HepG2 (cell line): ENCODE measurements at regions not wholly inside any gene's neighbourhood (a gene's known extent, or its start where the extent isn't known, plus 50 kb on each side); places are given as distances from the start of the nearest gene placed in this dataset.

Experiments used
- ATAC-seq: fragments of 200-7000 bp; cut with Tn5 transposase; 3 replicates; pipeline ENCODE4 v1.9.1; 2020; ENCODE audit warnings: mild to moderate bottlenecking, moderate library complexity
- BruUV-seq: library from RNA; stranded (reverse); fragments of 400-500 nt; replicated peaks from 2 replicates; lab custom pipeline; 2021; lab: Mats Ljungman, UMichigan
- CTCF ChIA-PET: fragments of 300-600 bp; formaldehyde crosslinking; extraction: SDS; loops from one replicate; lab custom pipeline; 2021; ENCODE audit warnings: low total read pairs, inconsistent platforms, low intra/inter-chr PET ratio; lab: Yijun Ruan, JAX
- POLR2A ChIA-PET: fragments of 350-600 bp; sonication (Branson Sonifier 250); formaldehyde crosslinking; loops from one replicate; lab custom pipeline; 2020; ENCODE audit warnings: antibody characterized with exemption, inconsistent platforms; lab: Yijun Ruan, JAX
- DNase-seq: peaks from one replicate; pipeline ENCODE4 v3.0.0-alpha.2; 2015; ENCODE audit warnings: low spot score
- FAIRE-seq: peaks from 3 replicates; lab custom pipeline; 2011; peaks lifted over from hg19 to GRCh38; lab: Jason Lieb, UNC
- H2AFZ ChIP-seq: one replicate; pipeline ENCODE4 v1.6.1; 2011; ENCODE audit warnings: low read length, inconsistent platforms
- H3K27ac ChIP-seq: fragments of 300-600 bp; 3 replicates; pipeline ENCODE4 v1.8.0; 2011; ENCODE audit warnings: mixed run types, mild to moderate bottlenecking, mixed read lengths, low read length, inconsistent platforms; ENCODE audit not compliant: insufficient read depth; ENCODE audit errors: extremely low read length
- H3K27me3 ChIP-seq, 2 experiments: fragments of 200-600 bp in 1 of 2; 2 replicates in 1 of 2; 3 replicates in 1 of 2; pipeline versions ENCODE4 v1.6.0 to v1.8.0; 2011; ENCODE audit warnings: low read length in 2 of 2, mild to moderate bottlenecking in 2 of 2, moderate library complexity in 2 of 2, inconsistent platforms in 1 of 2; ENCODE audit not compliant: insufficient read depth in 2 of 2, control insufficient read depth in 1 of 2
- H3K36me3 ChIP-seq, 2 experiments: fragments of 200-600 bp in 1 of 2; replicated peaks in 1 of 2; 2 replicates in 1 of 2; 3 replicates in 1 of 2; pipeline versions ENCODE4 v1.5.1 to v1.8.0; 2011; ENCODE audit warnings: low read length in 2 of 2, inconsistent platforms in 1 of 2; ENCODE audit not compliant: insufficient read depth in 2 of 2, control insufficient read depth in 1 of 2
- H3K4me1 ChIP-seq: 2 replicates; pipeline ENCODE4 v1.5.1; 2012; ENCODE audit warnings: low read length, inconsistent platforms; ENCODE audit not compliant: insufficient read depth
- H3K4me2 ChIP-seq: 2 replicates; pipeline ENCODE4 v1.6.0; 2011; ENCODE audit warnings: low read depth, low read length, inconsistent platforms
- H3K4me3 ChIP-seq, 3 experiments: fragments of 200-600 bp in 1 of 3; sonication (generic), shearing (Covaris generic) in 1 of 3; replicated peaks in 1 of 3; 2 replicates each; pipeline ENCODE4 v1.5.1; 2011 to 2016; ENCODE audit warnings: low read length in 3 of 3, inconsistent platforms in 2 of 3, low read depth in 2 of 3, mild to moderate bottlenecking in 2 of 3, control low read depth in 1 of 3, mixed read lengths in 1 of 3; ENCODE audit not compliant: insufficient read depth in 1 of 3
- H3K79me2 ChIP-seq: one replicate; pipeline ENCODE4 v1.6.1; 2011; ENCODE audit warnings: low read length, inconsistent platforms; ENCODE audit not compliant: insufficient read depth
- H3K9ac ChIP-seq: 2 replicates; pipeline ENCODE4 v1.6.0; 2011; ENCODE audit warnings: mild to moderate bottlenecking, low read depth, low read length, inconsistent platforms; ENCODE audit not compliant: insufficient read depth
- H3K9me3 ChIP-seq: 2 replicates; pipeline ENCODE4 v1.5.1; 2012; ENCODE audit warnings: mild to moderate bottlenecking, low read length
- H4K20me1 ChIP-seq: 2 replicates; pipeline ENCODE4 v1.6.0; 2011; ENCODE audit warnings: inconsistent platforms, mild to moderate bottlenecking, low read length, moderate library complexity; ENCODE audit not compliant: insufficient read depth
- ADNP ChIP-seq: sonication (generic); formaldehyde crosslinking; IDR thresholded peaks from 2 replicates; pipeline ENCODE4 v1.4.0; 2020; ENCODE audit warnings: missing genetic modification reagents
- CBX1 ChIP-seq: IDR thresholded peaks from one replicate; pipeline ENCODE4 v1.6.1; 2016; ENCODE audit warnings: antibody characterized with exemption, low read depth
- SRY ChIP-seq: sonication (generic); formaldehyde crosslinking; IDR thresholded peaks from 2 replicates; pipeline ENCODE4 v1.8.0; 2022; ENCODE audit warnings: mild to moderate bottlenecking, missing genetic modification reagents
- ZFP41 ChIP-seq: sonication (generic); formaldehyde crosslinking; IDR thresholded peaks from 2 replicates; pipeline ENCODE4 v1.4.0; 2020; ENCODE audit warnings: mild to moderate bottlenecking, missing genetic modification reagents, borderline replicate concordance
- in situ Hi-C: cut with HindIII; loops from 2 replicates; pipeline ENCODE4 v1.10.0; 2017; ENCODE audit warnings: low pct_unique_long_range_greater_than_20kb; ENCODE audit not compliant: extremely low pct_ligation_motif_present
- intact Hi-C: fragments of 100-400 bp; cut with micrococcal nuclease; formaldehyde crosslinking; loops from one replicate; pipeline ENCODE4 v1.10.0; 2022; ENCODE audit not compliant: unreplicated experiment
- TF ChIP-seq, protein P1 (sequence below): fragments of 450-650 bp; IDR thresholded peaks from 2 replicates; pipeline ENCODE4 v1.6.1; 2017; ENCODE audit warnings: mild to moderate bottlenecking
- TF ChIP-seq, protein P2 (sequence below): sonication (generic); formaldehyde crosslinking; IDR thresholded peaks from 2 replicates; pipeline ENCODE4 v1.4.0; 2020; ENCODE audit warnings: missing genetic modification reagents, borderline replicate concordance

DNA sequence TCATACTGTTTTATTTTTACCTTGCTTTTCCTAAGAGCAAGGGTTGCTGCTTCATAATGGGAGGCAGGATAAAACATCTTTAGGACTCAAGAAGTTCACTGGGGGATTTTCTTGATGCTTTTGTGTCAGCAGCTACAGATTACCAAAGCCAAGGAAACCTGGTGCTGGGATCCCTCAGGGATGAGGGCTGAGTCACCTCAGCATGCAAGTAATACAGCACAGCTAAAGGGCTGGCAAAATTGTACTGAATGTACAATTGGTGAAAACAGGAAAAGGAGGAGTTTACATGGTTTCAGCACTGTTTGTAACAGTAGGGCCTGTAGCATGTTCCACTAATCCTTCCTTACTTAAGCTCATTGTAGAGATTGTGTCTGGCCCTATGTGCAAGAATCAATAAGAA, 1056.8 kb downstream of the SORCS1 start:
- DNase-seq (no peak), FAIRE-seq (no peak), ATAC-seq (no peak)
- Histone ChIP-seq H3K4me1 (no peaks in the 10 kb centered on the region), H3K9me3 (peaks cover 88% of the 10 kb centered on the region), H3K4me3 (no peak overlapping the region), H3K36me3 (no peaks in the 10 kb centered on the region), H4K20me1 (no peaks in the 10 kb centered on the region), H3K27me3 (no peaks in the 10 kb centered on the region; a peak in 1 of 5 replicates), H3K4me2 (no peak overlapping the region), H3K9ac (no peak overlapping the region), H2AFZ (no peak overlapping the region), H3K79me2 (no peaks in the 10 kb centered on the region), H3K27ac (no peak overlapping the region)
- in situ Hi-C loops (no loop called here), intact Hi-C loops (no loop called here)
- POLR2A ChIA-PET, result no interaction called here
- BruUV-seq, result no TSS peak
- TF ChIP-seq ADNP (no peak), ZFP41 (CRISPR knock-in tag) (no peak), SRY (CRISPR knock-in tag) (no peak), CBX1 (no peak)
- TF ChIP-seq, protein P1, sequence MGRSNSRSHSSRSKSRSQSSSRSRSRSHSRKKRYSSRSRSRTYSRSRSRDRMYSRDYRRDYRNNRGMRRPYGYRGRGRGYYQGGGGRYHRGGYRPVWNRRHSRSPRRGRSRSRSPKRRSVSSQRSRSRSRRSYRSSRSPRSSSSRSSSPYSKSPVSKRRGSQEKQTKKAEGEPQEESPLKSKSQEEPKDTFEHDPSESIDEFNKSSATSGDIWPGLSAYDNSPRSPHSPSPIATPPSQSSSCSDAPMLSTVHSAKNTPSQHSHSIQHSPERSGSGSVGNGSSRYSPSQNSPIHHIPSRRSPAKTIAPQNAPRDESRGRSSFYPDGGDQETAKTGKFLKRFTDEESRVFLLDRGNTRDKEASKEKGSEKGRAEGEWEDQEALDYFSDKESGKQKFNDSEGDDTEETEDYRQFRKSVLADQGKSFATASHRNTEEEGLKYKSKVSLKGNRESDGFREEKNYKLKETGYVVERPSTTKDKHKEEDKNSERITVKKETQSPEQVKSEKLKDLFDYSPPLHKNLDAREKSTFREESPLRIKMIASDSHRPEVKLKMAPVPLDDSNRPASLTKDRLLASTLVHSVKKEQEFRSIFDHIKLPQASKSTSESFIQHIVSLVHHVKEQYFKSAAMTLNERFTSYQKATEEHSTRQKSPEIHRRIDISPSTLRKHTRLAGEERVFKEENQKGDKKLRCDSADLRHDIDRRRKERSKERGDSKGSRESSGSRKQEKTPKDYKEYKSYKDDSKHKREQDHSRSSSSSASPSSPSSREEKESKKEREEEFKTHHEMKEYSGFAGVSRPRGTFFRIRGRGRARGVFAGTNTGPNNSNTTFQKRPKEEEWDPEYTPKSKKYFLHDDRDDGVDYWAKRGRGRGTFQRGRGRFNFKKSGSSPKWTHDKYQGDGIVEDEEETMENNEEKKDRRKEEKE, result no peak
- TF ChIP-seq, protein P2, sequence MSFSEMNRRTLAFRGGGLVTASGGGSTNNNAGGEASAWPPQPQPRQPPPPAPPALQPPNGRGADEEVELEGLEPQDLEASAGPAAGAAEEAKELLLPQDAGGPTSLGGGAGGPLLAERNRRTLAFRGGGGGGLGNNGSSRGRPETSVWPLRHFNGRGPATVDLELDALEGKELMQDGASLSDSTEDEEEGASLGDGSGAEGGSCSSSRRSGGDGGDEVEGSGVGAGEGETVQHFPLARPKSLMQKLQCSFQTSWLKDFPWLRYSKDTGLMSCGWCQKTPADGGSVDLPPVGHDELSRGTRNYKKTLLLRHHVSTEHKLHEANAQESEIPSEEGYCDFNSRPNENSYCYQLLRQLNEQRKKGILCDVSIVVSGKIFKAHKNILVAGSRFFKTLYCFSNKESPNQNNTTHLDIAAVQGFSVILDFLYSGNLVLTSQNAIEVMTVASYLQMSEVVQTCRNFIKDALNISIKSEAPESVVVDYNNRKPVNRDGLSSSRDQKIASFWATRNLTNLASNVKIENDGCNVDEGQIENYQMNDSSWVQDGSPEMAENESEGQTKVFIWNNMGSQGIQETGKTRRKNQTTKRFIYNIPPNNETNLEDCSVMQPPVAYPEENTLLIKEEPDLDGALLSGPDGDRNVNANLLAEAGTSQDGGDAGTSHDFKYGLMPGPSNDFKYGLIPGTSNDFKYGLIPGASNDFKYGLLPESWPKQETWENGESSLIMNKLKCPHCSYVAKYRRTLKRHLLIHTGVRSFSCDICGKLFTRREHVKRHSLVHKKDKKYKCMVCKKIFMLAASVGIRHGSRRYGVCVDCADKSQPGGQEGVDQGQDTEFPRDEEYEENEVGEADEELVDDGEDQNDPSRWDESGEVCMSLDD (CRISPR knock-in tag), result no peak
- CTCF ChIA-PET, result no interaction called here
